ENCODE measurements at regions not wholly inside any gene's neighbourhood (a gene's known extent, or its start where the extent isn't known, plus 50 kb on each side); places are given as distances from the start of the nearest gene placed in this dataset.

- no peak for DNase-seq (ENCODE audit: extremely low read depth, low read depth)
- no peak overlapping the region for H3K4me3 ChIP-seq (replicated peaks; ENCODE audit: low read depth, low read length)
- TF ChIP-seq CTCF (IDR thresholded peaks at IDR 0.05; ENCODE audit: low read depth, low read length, missing control alignments), result peak; percentile 9
Measured at GRCh38 chr2:47664817-47665216, 94.0 kb upstream of the KCNK12 start.

GRCh38 chr2:47662552-47662951 is 91.8 kb upstream of the KCNK12 start:
- H3K4me3 ChIP-seq (replicated peaks; ENCODE audit: low read depth, low read length), result no peak overlapping the region
- no peak for DNase-seq (ENCODE audit: extremely low read depth, low read depth)
- no peak for TF ChIP-seq CTCF (IDR thresholded peaks at IDR 0.05; ENCODE audit: low read depth, low read length, missing control alignments)

- no peak for DNase-seq (ENCODE audit: extremely low read depth, low read depth)
Measured at GRCh38 chr2:47661310-47661709, 90.5 kb upstream of the KCNK12 start.

GRCh38 chr2:47660168-47660567 is 89.4 kb upstream of the KCNK12 start:
- H3K4me3 ChIP-seq (replicated peaks; ENCODE audit: low read depth, low read length), result no peak overlapping the region
- TF ChIP-seq CTCF (IDR thresholded peaks at IDR 0.05; ENCODE audit: low read depth, low read length, missing control alignments), result no peak
- no peak for DNase-seq (ENCODE audit: extremely low read depth, low read depth)

More at GRCh38 chr2:47661310-47661709, 90.5 kb upstream of the KCNK12 start:
- TF ChIP-seq CTCF (IDR thresholded peaks at IDR 0.05; ENCODE audit: low read depth, low read length, missing control alignments), result no peak
- H3K4me3 ChIP-seq (replicated peaks; ENCODE audit: low read depth, low read length), result no peak overlapping the region

DNA sequence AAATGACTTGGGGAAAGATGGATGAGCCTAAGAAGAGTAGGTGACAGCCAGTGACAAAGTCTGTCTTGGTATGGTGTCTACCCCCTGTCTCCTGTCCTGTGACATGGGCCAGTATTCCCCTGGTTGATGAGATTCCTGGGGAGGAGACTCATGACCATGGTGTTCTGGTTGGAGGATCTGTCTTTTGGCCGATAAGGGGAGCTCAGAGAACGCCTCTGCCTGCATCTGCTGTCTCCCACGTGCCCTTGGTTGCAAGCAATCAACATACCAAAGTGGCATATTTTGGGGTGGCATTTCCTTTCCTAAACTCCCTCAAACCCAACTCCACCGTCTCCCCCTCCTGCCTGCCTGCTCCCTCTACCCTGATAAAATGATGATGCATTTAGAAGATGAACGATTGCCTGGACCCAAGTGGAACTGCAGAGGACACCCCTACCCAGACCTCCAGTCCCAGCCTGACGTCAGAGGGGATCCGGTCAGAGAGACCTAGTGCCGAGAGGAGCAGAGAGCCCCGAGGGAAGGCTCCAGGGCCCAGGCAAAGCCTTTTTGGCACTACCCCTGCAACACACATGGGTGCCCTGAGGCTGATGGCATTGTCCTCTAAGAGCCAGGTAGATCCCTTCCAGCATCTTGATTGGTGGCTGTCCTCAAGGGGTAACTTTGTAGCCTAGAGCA is 88.0 kb upstream of the KCNK12 start:
- no peak for TF ChIP-seq CTCF (IDR thresholded peaks at IDR 0.05; ENCODE audit: low read depth, low read length, missing control alignments)
- no peak for DNase-seq (ENCODE audit: extremely low read depth, low read depth)
- H3K4me3 ChIP-seq (replicated peaks; ENCODE audit: low read depth, low read length), result no peak overlapping the region

DNA sequence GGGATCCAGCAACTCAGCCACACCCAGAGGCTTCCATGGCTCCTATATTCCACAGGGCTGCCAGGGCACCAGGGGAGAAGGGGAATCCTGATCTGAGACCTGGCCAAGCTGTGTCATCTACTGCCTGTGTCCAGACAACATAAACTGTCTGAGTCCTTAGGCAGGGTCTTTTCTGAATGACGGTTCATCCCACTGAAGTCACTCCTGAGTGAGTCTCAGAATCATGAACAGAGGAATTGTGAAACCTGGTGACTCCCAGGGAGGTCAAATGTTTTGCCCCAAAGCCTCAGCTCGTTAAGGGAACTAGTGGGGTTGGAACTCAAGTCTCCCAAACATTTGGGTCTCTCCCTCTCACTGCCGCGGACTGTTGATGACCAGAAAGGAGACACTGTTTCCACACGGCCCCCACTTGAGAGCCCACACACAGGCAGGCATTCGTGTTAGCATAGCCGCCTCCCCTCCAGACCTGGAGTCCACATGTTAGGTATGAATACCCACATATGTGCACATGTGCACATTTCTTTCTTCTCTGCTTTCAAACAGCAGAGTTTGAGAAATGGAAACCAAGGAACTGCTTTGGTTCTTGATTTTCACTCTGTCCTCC is 87.2 kb upstream of the KCNK12 start:
- DNase-seq (ENCODE audit: extremely low read depth, low read depth), result no peak
- no peak for TF ChIP-seq CTCF (IDR thresholded peaks at IDR 0.05; ENCODE audit: low read depth, low read length, missing control alignments)
- no peak overlapping the region for H3K4me3 ChIP-seq (replicated peaks; ENCODE audit: low read depth, low read length)

Data from HFF-Myc (cell line).